ENCODE measurements at regions not wholly inside any gene's neighbourhood (a gene's known extent, or its start where the extent isn't known, plus 50 kb on each side); places are given as distances from the start of the nearest gene placed in this dataset.

DNA sequence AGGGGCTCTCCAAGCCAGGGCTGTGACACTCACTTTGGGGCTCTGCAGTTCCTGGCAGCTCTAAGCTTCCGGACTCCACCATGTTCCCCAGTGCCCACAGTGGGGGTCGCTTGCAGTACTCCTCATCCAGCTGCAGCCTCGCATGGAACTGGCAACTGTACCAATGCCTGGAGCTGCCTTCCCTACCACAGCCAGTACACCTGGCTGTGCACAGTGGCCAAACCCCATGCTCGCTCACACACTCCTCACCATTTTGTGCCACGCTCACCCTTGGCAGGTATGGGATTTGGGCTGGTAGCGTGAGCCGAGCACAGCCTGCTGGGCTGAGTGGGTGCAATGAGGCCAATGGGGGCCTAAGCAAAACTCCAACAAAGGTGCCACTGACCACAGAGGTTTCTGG, 1369.9 kb downstream of the KCNT2 start:
- H3K4me2 ChIP-seq (ENCODE audit: insufficient read depth, low read length): no peak overlapping the region
- H3K27ac ChIP-seq (ENCODE audit: extremely low read depth, low read depth, low read length): no peak overlapping the region
- H3K9me3 ChIP-seq (replicated peaks; ENCODE audit: control insufficient read depth, insufficient read depth, low read depth, low read length): no peaks in the 10 kb centered on the region; the same call in 1 of the 2 replicates
- H3K79me2 ChIP-seq (ENCODE audit: control insufficient read depth, insufficient read depth, low read length): no peaks in the 10 kb centered on the region
- intact Hi-C loops (cut with micrococcal nuclease) (no loop called here), in situ Hi-C loops (cut with MboI) (no loop called here)
- DNase-seq (ENCODE audit: extremely low read depth in 1 of 4, low spot score in 3 of 4) (no peak), ATAC-seq (no peak), FAIRE-seq (no peak)
- no peak overlapping the region for H3K4me3 ChIP-seq
- H3K27me3 ChIP-seq (ENCODE audit: control insufficient read depth in 2 of 2, insufficient read depth in 2 of 2, low read length in 2 of 2): no peaks in the 10 kb centered on the region
- no peaks in the 10 kb centered on the region for H3K4me1 ChIP-seq (replicated peaks in 1 of 2; ENCODE audit: control insufficient read depth in 2 of 2, insufficient read depth in 2 of 2, low read length in 2 of 2)
- WGBS (ENCODE audit: insufficient coverage, low coverage, missing lambda C conversion rate): 4% methylated on average over 6 of the region's 7 CpGs
- ChIA-PET CTCF (ENCODE audit: low intra/inter-chr PET ratio) (no interaction called here), POLR2A (no interaction called here)
- H3K9me1 ChIP-seq (ENCODE audit: control insufficient read depth, insufficient read depth, low read length): no peaks in the 10 kb centered on the region
- no peak overlapping the region for H2AFZ ChIP-seq (ENCODE audit: low read depth, low read length)
- H3K36me3 ChIP-seq (ENCODE audit: control insufficient read depth, insufficient read depth, low read length): no peaks in the 10 kb centered on the region
- BruUV-seq (replicated peaks): no TSS peak
- no peak overlapping the region for H3K9ac ChIP-seq (ENCODE audit: insufficient read depth in 1 of 2, low read depth in 2 of 2, low read length in 2 of 2)
- no peaks in the 10 kb centered on the region for H4K20me1 ChIP-seq (replicated peaks; ENCODE audit: control insufficient read depth, insufficient read depth, low read length)
- TF ChIP-seq, protein P1, sequence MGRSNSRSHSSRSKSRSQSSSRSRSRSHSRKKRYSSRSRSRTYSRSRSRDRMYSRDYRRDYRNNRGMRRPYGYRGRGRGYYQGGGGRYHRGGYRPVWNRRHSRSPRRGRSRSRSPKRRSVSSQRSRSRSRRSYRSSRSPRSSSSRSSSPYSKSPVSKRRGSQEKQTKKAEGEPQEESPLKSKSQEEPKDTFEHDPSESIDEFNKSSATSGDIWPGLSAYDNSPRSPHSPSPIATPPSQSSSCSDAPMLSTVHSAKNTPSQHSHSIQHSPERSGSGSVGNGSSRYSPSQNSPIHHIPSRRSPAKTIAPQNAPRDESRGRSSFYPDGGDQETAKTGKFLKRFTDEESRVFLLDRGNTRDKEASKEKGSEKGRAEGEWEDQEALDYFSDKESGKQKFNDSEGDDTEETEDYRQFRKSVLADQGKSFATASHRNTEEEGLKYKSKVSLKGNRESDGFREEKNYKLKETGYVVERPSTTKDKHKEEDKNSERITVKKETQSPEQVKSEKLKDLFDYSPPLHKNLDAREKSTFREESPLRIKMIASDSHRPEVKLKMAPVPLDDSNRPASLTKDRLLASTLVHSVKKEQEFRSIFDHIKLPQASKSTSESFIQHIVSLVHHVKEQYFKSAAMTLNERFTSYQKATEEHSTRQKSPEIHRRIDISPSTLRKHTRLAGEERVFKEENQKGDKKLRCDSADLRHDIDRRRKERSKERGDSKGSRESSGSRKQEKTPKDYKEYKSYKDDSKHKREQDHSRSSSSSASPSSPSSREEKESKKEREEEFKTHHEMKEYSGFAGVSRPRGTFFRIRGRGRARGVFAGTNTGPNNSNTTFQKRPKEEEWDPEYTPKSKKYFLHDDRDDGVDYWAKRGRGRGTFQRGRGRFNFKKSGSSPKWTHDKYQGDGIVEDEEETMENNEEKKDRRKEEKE (IDR thresholded peaks at IDR 0.05; ENCODE audit: borderline replicate concordance in 1 of 2, control insufficient read depth in 1 of 2, low read depth in 2 of 2, low read length in 1 of 2): no peak
- TF ChIP-seq ATF7 (IDR thresholded peaks at IDR 0.05) (no peak), KLF16 (IDR thresholded peaks at IDR 0.05) (no peak), MTF1 (CRISPR knock-in tag; IDR thresholded peaks at IDR 0.05; ENCODE audit: borderline replicate concordance) (no peak), ZZZ3 (IDR thresholded peaks at IDR 0.05) (no peak)
- TF ChIP-seq, protein P2, sequence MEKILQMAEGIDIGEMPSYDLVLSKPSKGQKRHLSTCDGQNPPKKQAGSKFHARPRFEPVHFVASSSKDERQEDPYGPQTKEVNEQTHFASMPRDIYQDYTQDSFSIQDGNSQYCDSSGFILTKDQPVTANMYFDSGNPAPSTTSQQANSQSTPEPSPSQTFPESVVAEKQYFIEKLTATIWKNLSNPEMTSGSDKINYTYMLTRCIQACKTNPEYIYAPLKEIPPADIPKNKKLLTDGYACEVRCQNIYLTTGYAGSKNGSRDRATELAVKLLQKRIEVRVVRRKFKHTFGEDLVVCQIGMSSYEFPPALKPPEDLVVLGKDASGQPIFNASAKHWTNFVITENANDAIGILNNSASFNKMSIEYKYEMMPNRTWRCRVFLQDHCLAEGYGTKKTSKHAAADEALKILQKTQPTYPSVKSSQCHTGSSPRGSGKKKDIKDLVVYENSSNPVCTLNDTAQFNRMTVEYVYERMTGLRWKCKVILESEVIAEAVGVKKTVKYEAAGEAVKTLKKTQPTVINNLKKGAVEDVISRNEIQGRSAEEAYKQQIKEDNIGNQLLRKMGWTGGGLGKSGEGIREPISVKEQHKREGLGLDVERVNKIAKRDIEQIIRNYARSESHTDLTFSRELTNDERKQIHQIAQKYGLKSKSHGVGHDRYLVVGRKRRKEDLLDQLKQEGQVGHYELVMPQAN (IDR thresholded peaks at IDR 0.05; ENCODE audit: borderline replicate concordance): no peak
- TF ChIP-seq, protein P3, sequence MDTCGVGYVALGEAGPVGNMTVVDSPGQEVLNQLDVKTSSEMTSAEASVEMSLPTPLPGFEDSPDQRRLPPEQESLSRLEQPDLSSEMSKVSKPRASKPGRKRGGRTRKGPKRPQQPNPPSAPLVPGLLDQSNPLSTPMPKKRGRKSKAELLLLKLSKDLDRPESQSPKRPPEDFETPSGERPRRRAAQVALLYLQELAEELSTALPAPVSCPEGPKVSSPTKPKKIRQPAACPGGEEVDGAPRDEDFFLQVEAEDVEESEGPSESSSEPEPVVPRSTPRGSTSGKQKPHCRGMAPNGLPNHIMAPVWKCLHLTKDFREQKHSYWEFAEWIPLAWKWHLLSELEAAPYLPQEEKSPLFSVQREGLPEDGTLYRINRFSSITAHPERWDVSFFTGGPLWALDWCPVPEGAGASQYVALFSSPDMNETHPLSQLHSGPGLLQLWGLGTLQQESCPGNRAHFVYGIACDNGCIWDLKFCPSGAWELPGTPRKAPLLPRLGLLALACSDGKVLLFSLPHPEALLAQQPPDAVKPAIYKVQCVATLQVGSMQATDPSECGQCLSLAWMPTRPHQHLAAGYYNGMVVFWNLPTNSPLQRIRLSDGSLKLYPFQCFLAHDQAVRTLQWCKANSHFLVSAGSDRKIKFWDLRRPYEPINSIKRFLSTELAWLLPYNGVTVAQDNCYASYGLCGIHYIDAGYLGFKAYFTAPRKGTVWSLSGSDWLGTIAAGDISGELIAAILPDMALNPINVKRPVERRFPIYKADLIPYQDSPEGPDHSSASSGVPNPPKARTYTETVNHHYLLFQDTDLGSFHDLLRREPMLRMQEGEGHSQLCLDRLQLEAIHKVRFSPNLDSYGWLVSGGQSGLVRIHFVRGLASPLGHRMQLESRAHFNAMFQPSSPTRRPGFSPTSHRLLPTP (IDR thresholded peaks at IDR 0.05; ENCODE audit: borderline replicate concordance, extremely low read depth, insufficient read length): no peak

All from K562 (cell line).